OCI-LY3 (cell line): ENCODE measurements at regions not wholly inside any gene's neighbourhood (a gene's known extent, or its start where the extent isn't known, plus 50 kb on each side); places are given as distances from the start of the nearest gene placed in this dataset.

ENCODE experiments used
- H2AFZ ChIP-seq: fragments of 200-600, 300-600 bp; shearing (Covaris generic); 2 replicates; pipeline ENCODE4 v1.6.0; 2014; ENCODE audit warnings: antibody characterized with exemption, low read depth, low read length
- H3K27ac ChIP-seq: fragments of 200-600, 300-600 bp; sonication (generic); 2 replicates; pipeline ENCODE4 v1.5.1; 2014; ENCODE audit warnings: mild to moderate bottlenecking, low read length, moderate library complexity, mixed read lengths
- H3K27me3 ChIP-seq: fragments of 200-600, 300-600 bp; sonication (generic); 2 replicates; pipeline ENCODE4 v1.6.1; 2014; ENCODE audit warnings: low read depth, low read length, mixed read lengths
- H3K36me3 ChIP-seq: fragments of 200-600, 300-600 bp; sonication (generic); replicated peaks from 2 replicates; pipeline ENCODE3; 2014; ENCODE audit warnings: low read depth, low read length, mixed read lengths
- H3K4me1 ChIP-seq: fragments of 300-600, 200-600 bp; sonication (generic); 2 replicates; pipeline ENCODE4 v1.6.1; 2014; ENCODE audit warnings: low read length, mixed read lengths
- H3K4me2 ChIP-seq: fragments of 200-600, 300-600 bp; sonication (generic); 2 replicates; pipeline ENCODE4 v1.6.1; 2014; ENCODE audit warnings: low read length, mixed read lengths
- H3K4me3 ChIP-seq: fragments of 300-600, 200-600 bp; sonication (generic); 2 replicates; pipeline ENCODE4 v1.5.1; 2014; ENCODE audit warnings: antibody characterized with exemption, mild to moderate bottlenecking, low read length, moderate library complexity
- H3K79me2 ChIP-seq: fragments of 300-600, 200-600 bp; shearing (Covaris generic); 2 replicates; pipeline ENCODE4 v1.6.1; 2014; ENCODE audit warnings: mild to moderate bottlenecking, low read length, mixed read lengths
- H3K9ac ChIP-seq: fragments of 300-600, 200-600 bp; shearing (Covaris generic); 2 replicates; pipeline ENCODE4 v1.6.0; 2014; ENCODE audit warnings: mild to moderate bottlenecking, low read length, moderate library complexity
- H3K9me3 ChIP-seq: fragments of 200-600, 300-600 bp; shearing (Covaris generic); 2 replicates; pipeline ENCODE4 v1.6.1; 2014; ENCODE audit warnings: low read length, mixed read lengths; ENCODE audit not compliant: insufficient read depth
- H4K20me1 ChIP-seq: fragments of 200-600, 300-600 bp; sonication (generic); 2 replicates; pipeline ENCODE4 v1.6.1; 2016; ENCODE audit warnings: low read length, mixed read lengths; ENCODE audit not compliant: insufficient read depth
- CTCF ChIP-seq: fragments of 200-600, 300-600 bp; sonication (generic); IDR thresholded peaks from 2 replicates; pipeline ENCODE4 v1.5.1; 2014; ENCODE audit warnings: antibody characterized with exemption, low read length, low read depth
- EZH2phosphoT487 ChIP-seq: fragments of 200-600 bp; shearing (Covaris generic); IDR thresholded peaks from 2 replicates; pipeline ENCODE4 v1.6.1; 2018; ENCODE audit warnings: antibody characterized with exemption, mixed run types, low read depth

- no peak overlapping the region for H2AFZ ChIP-seq
- peaks cover 4% of the 10 kb centered on the region; the same call in 1 of the 2 replicates for H4K20me1 ChIP-seq
- H3K27me3 ChIP-seq: 0 out of 2 replicates have a peak, but pooled peaks cover 3% of the 10 kb centered on the region
- no peak overlapping the region for H3K4me2 ChIP-seq
- TF ChIP-seq CTCF: no peak
- TF ChIP-seq EZH2phosphoT487: no peak
- H3K4me1 ChIP-seq: no peaks in the 10 kb centered on the region
- H3K9me3 ChIP-seq: no peaks in the 10 kb centered on the region
- no peak overlapping the region for H3K4me3 ChIP-seq
- H3K27ac ChIP-seq: no peak overlapping the region
- no peaks in the 10 kb centered on the region for H3K36me3 ChIP-seq
- H3K79me2 ChIP-seq: no peaks in the 10 kb centered on the region
- H3K9ac ChIP-seq: no peak overlapping the region
These were observed 133.0 kb upstream of the LHX5 start for GRCh38 chr12:113604666-113605065.

GRCh38 chr12:113601656-113602263 is 130.1 kb upstream of the LHX5 start:
- no peaks in the 10 kb centered on the region for H3K27me3 ChIP-seq
- no peaks in the 10 kb centered on the region for H3K36me3 ChIP-seq
- TF ChIP-seq CTCF (no peak), EZH2phosphoT487 (no peak)
- H3K27ac ChIP-seq: no peak overlapping the region
- H3K9me3 ChIP-seq: no peaks in the 10 kb centered on the region
- no peak overlapping the region for H3K9ac ChIP-seq
- H3K4me1 ChIP-seq: no peaks in the 10 kb centered on the region
- H4K20me1 ChIP-seq: peaks cover 4% of the 10 kb centered on the region; the same call in 1 of the 2 replicates
- no peak overlapping the region for H2AFZ ChIP-seq
- no peak overlapping the region for H3K4me3 ChIP-seq
- no peaks in the 10 kb centered on the region for H3K79me2 ChIP-seq
- H3K4me2 ChIP-seq: no peak overlapping the region

GRCh38 chr12:113598815-113599406 is 127.2 kb upstream of the LHX5 start:
- Histone ChIP-seq H3K27ac (no peak overlapping the region), H3K9me3 (no peaks in the 10 kb centered on the region), H3K4me3 (no peak overlapping the region), H3K4me1 (no peaks in the 10 kb centered on the region), H3K79me2 (no peaks in the 10 kb centered on the region), H3K4me2 (no peak overlapping the region), H4K20me1 (peaks cover 4% of the 10 kb centered on the region; the same call in 1 of the 2 replicates), H3K36me3 (no peaks in the 10 kb centered on the region), H3K27me3 (no peaks in the 10 kb centered on the region), H2AFZ (no peak overlapping the region), H3K9ac (no peak overlapping the region)
- TF ChIP-seq EZH2phosphoT487: no peak
- no peak for TF ChIP-seq CTCF

- H3K36me3 ChIP-seq: no peaks in the 10 kb centered on the region
- no peak overlapping the region for H3K4me3 ChIP-seq
- H3K27ac ChIP-seq: no peak overlapping the region
- H3K4me1 ChIP-seq: no peaks in the 10 kb centered on the region
- H3K79me2 ChIP-seq: no peaks in the 10 kb centered on the region
- H3K27me3 ChIP-seq: no peaks in the 10 kb centered on the region
- H4K20me1 ChIP-seq: no peaks in the 10 kb centered on the region
- TF ChIP-seq CTCF (no peak), EZH2phosphoT487 (no peak)
- no peaks in the 10 kb centered on the region for H3K9me3 ChIP-seq
- H3K4me2 ChIP-seq: no peak overlapping the region
- no peak overlapping the region for H3K9ac ChIP-seq
- H2AFZ ChIP-seq: no peak overlapping the region
These were observed 123.3 kb upstream of the LHX5 start for GRCh38 chr12:113594967-113595366.
